OCI-M2 (cell line): ENCODE measurements at regions not wholly inside any gene's neighbourhood (a gene's known extent, or its start where the extent isn't known, plus 50 kb on each side); places are given as distances from the start of the nearest gene placed in this dataset.

Experiments
- DNase-seq: peaks from one replicate; lab custom pipeline; 2025; ENCODE audit not compliant: unreplicated experiment; lab: John Stamatoyannopoulos, UW

DNA sequence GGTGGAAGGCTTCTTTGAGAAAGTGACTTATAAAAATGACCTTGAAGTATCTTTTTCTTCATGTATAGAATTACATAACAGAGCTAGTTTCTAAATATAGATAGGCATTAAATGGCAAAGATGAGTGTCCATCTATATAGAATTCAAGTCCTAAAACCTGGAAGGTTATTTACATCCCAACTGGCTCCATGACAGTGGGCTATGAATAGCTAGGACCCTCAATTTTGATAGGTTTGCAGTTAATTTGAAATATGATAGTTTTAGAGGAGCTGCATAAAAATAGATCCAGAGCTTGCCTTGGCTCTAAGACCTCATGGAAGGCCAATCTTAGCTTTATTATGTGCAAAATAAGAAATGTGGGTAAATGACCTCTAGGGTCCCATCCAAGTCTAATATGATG, 310.6 kb upstream of the CITED2 start:
- DNase-seq, result no peak

GRCh38 chr6:139680819-139681218, 306.4 kb upstream of the CITED2 start:
- DNase-seq, result no peak

- DNase-seq, result no peak
Measured at GRCh38 chr6:139679516-139680179, 305.2 kb upstream of the CITED2 start.

GRCh38 chr6:139676718-139677117, 302.3 kb upstream of the CITED2 start:
- no peak for DNase-seq

DNA sequence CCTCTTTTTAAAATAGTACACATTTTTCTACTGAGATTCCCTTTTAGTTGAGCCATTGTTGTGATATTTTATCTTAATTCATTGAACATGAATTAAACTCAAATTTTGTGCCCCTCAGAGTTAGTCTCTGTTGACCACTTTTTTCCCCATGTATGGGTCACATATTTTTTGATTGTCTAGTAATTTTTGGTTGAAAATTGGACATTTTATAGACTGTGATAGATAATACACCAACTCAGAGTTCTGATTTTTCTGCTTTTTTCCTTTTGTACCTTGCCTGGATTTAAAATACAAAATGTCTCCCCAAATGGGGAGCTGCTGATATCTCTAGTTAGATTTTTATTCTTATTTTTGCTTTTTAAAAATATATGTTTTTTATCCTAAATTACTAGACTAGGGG, 291.8 kb upstream of the CITED2 start:
- no peak for DNase-seq

DNA sequence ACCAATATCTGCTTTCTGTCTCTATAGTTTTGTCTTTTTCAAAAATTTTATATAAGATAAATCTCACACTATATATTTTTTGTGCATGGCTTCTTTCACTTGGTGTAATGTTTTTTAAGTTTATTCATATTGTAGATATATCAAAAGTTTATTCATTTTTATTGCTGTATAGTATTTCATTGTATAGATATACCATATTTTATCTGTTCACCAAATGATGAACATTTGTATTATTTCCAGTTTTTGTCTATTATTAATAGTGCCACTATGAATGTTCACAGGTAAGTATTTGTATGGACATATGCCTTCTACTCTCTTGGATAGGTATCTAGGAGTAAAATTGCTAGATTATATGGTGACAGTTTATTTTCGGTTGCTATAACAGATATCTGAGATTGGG, 289.5 kb upstream of the CITED2 start:
- no peak for DNase-seq

- DNase-seq, result no peak
Measured at GRCh38 chr6:139659711-139660110, 285.3 kb upstream of the CITED2 start.

GRCh38 chr6:139659196-139659595, 284.7 kb upstream of the CITED2 start:
- DNase-seq, result no peak

DNA sequence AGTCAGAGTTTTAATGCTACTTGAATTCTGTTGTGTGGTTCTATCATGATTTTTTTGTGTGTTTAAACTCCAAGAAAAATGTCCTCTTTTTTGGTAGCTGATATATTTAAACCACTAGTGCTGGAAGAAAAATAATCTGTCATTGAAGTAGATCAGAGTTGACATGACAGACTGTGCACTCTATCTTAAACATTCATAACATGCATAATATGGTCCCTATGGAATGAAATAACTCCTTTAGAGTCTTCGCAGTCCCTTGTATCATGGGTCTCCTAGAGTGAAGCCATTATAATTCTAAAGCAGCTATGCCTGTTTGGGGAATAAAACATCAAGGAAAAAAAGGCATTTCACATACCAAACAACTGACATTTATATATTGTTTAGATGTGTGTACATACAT, 282.7 kb upstream of the CITED2 start:
- no peak for DNase-seq

DNA sequence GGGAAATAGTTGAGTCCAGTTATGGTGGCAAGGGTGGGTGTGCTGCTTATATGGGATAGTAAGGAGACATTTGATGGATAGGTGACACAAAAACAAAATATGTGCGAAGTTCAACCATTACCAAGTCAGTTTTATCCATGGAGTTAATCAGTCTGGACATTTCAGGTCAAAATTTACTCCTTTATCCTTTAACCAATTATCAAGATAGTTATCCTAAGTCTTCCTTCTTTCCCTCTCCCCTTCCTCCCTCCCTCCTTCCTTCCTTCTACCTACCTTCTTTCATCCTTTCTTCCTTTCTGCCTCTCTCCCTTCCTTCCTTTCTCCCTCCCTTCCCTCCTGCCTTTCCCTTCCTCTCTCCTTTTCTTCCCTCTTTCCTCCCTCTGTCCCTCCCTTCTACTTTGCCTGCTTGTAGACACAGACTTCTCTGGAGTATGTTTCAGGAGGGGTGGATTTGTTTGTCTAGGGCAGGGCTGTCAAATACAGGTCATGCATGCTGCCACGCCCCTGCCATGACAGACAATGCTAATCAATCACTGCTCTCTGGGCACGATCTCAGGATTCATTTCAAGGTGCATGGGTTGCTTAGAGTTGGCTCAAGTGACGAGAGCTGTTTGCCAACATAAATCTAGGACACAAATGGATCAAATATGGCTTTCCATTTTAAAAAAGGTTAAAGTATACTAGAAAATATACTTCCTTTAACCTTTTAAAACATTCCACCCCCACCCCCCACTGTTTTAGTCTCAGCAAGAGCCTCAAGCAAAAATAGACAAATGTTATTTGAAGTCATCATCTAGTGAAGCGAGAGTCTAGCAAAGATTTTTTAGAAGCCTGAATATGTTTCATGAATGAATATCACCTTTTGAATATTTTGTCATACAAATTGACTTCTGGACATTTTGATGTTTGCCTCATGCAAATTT, 281.6 kb upstream of the CITED2 start:
- no peak for DNase-seq

DNA sequence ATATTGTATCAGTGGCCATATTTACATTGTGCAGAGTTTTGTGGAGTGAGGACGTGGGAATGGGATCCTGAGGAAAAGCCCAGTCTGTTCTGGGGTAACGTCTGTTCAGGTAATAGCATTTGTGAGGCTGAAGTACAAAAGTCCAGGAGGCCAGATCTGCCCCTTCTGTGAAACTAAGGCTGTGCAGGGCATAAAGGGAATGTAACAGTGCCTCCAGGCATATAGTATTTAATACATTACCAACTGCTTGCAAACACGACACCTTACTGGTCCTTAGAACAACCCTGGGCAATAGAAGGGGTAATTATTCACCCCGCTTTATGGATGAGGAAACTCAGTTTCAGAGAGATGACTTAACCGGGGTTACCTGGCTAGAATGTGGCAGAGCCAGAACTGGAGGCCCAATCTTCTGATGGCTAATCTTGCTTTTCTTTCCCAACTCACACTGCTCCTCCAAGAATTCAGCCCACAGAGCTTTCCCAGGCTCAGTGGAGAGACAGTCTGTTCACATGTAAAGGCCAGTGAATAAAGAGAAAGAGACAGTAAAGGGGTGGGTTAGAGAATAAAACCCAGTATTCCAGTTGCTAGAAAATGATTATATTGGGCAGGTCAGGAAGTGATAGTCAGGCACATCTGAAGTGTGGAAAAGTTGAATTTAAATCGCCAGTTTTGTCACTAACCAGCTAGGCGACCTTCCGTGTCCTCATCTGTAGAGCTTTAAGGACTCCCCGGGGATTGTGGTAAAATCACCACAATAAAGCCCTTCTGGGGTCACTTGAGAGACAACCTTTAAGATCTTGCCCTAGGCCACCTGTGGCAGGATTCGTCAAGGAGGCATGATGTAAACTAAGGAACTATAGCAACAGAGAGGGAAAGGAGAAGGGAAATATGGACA, 280.7 kb upstream of the CITED2 start:
- DNase-seq, result no peak

- no peak for DNase-seq
Measured at GRCh38 chr6:139654309-139654708, 279.9 kb upstream of the CITED2 start.

- DNase-seq, result no peak
Measured at GRCh38 chr6:139653111-139653510, 278.7 kb upstream of the CITED2 start.

- no peak for DNase-seq
Measured at GRCh38 chr6:139650941-139651340, 276.5 kb upstream of the CITED2 start.

- DNase-seq, result no peak
Measured at GRCh38 chr6:139649732-139650131, 275.3 kb upstream of the CITED2 start.

DNA sequence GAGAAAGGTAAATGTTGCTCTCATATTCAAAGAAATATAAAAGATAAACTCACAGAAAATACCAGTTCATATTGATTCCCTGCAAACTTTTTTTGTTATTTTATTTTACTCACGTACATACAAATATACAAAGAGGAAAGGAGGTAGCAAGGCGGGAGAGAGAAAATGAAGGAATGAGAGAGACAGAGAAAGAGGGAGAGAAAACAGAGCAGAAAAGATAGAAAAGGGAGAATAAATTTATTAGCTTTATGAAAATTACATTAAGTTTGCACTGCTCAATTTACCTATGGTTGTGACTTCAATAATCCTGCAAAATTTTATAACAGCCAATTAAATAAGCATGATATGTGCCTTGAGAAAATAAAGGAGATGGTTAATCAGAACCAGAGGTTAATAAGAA, 274.7 kb upstream of the CITED2 start:
- no peak for DNase-seq

- DNase-seq, result peak; percentile 96
Measured at GRCh38 chr6:139648430-139649000, 274.1 kb upstream of the CITED2 start.

DNA sequence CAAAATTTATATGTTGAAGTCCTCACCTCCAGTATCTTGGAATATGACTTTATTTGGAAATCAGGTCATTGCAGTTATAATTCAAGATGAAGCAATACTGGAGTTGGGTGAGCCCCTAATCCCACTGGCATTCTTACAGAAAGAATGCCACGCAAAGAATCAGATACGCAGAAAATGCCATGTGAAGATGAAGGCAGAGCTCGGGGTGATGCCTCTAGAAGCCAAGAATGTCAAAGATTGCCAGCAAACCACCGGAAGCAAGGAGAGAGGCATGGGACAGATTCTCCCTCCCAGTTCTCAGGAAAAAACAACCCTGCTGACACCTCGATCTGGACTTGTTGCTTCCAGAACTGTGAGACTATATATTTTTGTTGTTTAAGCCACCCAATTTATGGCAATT, 273.4 kb upstream of the CITED2 start:
- DNase-seq, result no peak

DNA sequence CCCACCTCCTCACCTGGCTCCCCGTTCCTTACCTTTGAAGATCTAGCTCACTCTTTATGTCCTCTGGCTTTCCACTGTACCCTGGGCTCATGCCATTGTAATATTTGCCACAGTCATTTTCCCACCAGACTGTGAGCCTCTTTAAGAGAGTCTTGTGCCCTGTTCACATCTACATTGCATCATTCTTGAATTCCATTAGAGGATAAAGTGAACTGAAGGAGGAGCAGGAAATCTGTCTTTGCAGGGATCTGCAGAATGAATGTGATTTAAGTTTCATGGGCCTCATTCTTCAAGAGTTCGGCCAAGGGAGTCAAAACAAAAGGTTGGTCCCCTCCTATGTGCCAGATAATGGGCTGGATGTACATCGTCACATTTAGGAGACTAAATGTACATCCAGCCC, 272.6 kb upstream of the CITED2 start:
- no peak for DNase-seq

GRCh38 chr6:139644821-139645220, 270.4 kb upstream of the CITED2 start:
- DNase-seq, result no peak

DNA sequence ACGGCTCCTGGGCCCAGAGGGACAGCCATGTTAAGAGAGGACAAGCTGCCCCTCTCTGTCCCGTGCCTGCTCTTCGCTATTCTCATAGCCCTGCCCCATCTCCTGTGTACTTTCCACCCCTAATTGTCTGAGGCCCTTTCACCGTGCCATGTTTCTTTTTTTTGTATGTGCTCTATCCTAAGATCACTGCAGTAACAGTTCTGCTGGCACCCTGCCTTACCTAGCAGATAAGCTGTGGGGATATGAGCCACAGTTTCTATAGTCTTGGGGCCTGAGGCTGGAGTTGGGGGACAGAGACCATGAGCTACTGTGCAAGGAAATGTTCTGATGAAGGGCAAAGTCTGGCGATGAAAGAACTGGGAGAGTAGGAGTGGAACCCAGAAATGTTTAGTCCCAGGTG, 269.5 kb upstream of the CITED2 start:
- no peak for DNase-seq
